ENCODE measurements at regions not wholly inside any gene's neighbourhood (a gene's known extent, or its start where the extent isn't known, plus 50 kb on each side); places are given as distances from the start of the nearest gene placed in this dataset.

DNA sequence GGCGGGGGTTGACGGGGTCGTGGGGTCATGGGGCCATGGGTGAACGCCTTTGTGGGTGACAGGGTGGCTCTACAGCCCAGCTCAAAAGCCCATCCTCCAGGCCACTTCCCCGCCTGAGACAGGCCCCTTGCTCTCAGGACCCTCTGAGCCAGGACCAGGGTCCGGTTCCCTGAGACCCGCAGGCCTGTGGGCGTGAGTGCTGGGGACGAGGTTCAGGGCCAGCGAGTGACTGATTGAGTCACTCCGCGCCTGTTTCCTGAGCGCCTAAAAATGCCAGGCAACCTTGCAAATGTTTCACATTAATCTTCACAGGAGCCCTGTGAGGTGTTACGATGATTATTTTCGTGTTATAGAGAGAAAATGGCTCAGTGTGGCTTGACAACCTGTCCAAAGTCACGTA, 97.8 kb downstream of the ZNF674 start:
- BruUV-seq (replicated peaks): TSS peak; percentile 64
- Histone ChIP-seq H3K9me3 (replicated peaks; ENCODE audit: control insufficient read depth, insufficient read depth, low read depth, low read length) (no peaks in the 10 kb centered on the region), H3K4me2 (ENCODE audit: insufficient read depth, low read length) (peak overlapping the region; percentile 75), H3K36me3 (ENCODE audit: control insufficient read depth, insufficient read depth, low read length) (no peaks in the 10 kb centered on the region), H3K4me1 (replicated peaks in 1 of 2; ENCODE audit: control insufficient read depth in 2 of 2, insufficient read depth in 2 of 2, low read length in 2 of 2) (peaks cover 0 to 6% of the 10 kb centered on the region in 2 experiments; a peak in 2 of 5 replicates), H3K9ac (ENCODE audit: insufficient read depth in 1 of 2, low read depth in 2 of 2, low read length in 2 of 2) (peak overlapping the region; percentile 83 to 86), H2AFZ (ENCODE audit: low read depth, low read length) (no peak overlapping the region), H3K27ac (ENCODE audit: extremely low read depth, low read depth, low read length) (peak overlapping the region; percentile 66), H4K20me1 (replicated peaks; ENCODE audit: control insufficient read depth, insufficient read depth, low read length) (no peaks in the 10 kb centered on the region), H3K27me3 (ENCODE audit: control insufficient read depth in 2 of 2, insufficient read depth in 2 of 2, low read length in 2 of 2) (no peaks in the 10 kb centered on the region), H3K4me3 (peak overlapping the region; percentile 53), H3K79me2 (ENCODE audit: control insufficient read depth, insufficient read depth, low read length) (no peaks in the 10 kb centered on the region), H3K9me1 (ENCODE audit: control insufficient read depth, insufficient read depth, low read length) (no peaks in the 10 kb centered on the region)
- POLR2A ChIA-PET: interaction anchor here (0.7 kb wide), 1 partner anchor 73 kb away, joined by 3 read pairs; no protein-coding TSS in a partner anchor
- DNase-seq (ENCODE audit: extremely low read depth in 1 of 4, low spot score in 3 of 4): no peak
- peak; percentile 60; the same call in 2 of the 3 replicates for ATAC-seq
- intact Hi-C loops (cut with micrococcal nuclease): no loop called here
- 4% methylated on average over 5 of the region's 16 CpGs for WGBS (ENCODE audit: insufficient coverage, low coverage, missing lambda C conversion rate)
- in situ Hi-C loops (cut with MboI): no loop called here
- CTCF ChIA-PET (ENCODE audit: low intra/inter-chr PET ratio): no interaction called here
- no peak for TF ChIP-seq RAD51 (IDR thresholded peaks at IDR 0.05; ENCODE audit: borderline replicate concordance, low read depth)
- TF ChIP-seq TARDBP (IDR thresholded peaks at IDR 0.05): no peak
- TF ChIP-seq NR2C2 (CRISPR knock-in tag; IDR thresholded peaks at IDR 0.05): no peak
- TF ChIP-seq NR2C2 (tag; IDR thresholded peaks at IDR 0.05): peak; percentile 91
- TF ChIP-seq, protein P1, sequence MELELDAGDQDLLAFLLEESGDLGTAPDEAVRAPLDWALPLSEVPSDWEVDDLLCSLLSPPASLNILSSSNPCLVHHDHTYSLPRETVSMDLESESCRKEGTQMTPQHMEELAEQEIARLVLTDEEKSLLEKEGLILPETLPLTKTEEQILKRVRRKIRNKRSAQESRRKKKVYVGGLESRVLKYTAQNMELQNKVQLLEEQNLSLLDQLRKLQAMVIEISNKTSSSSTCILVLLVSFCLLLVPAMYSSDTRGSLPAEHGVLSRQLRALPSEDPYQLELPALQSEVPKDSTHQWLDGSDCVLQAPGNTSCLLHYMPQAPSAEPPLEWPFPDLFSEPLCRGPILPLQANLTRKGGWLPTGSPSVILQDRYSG (tag; conservative IDR thresholded peaks at IDR 0.05; ENCODE audit: low read depth): no peak
- FAIRE-seq: no peak
